NCI-H446 (cell line): ENCODE measurements at regions not wholly inside any gene's neighbourhood (a gene's known extent, or its start where the extent isn't known, plus 50 kb on each side); places are given as distances from the start of the nearest gene placed in this dataset.

Experiments used
- DNase-seq, 2 experiments: peaks; one replicate each; lab custom pipeline; 2025; lab: John Stamatoyannopoulos, UW

- DNase-seq: no peak
Measured at GRCh38 chr3:78516937-78517336, 1250.9 kb downstream of the ROBO1 start.

- no peak for DNase-seq
Measured at GRCh38 chr3:78517965-78518364, 1249.8 kb downstream of the ROBO1 start.

- peak in 1 of 2 experiments; percentile 33 for DNase-seq
Measured at GRCh38 chr3:78519281-78519680, 1248.5 kb downstream of the ROBO1 start.

GRCh38 chr3:78529601-78530000, 1238.2 kb downstream of the ROBO1 start:
- no peak for DNase-seq

- DNase-seq: no peak
Measured at GRCh38 chr3:78540485-78540884, 1227.3 kb downstream of the ROBO1 start.

GRCh38 chr3:78545827-78546226, 1222.0 kb downstream of the ROBO1 start:
- no peak for DNase-seq
